ENCODE measurements at regions not wholly inside any gene's neighbourhood (a gene's known extent, or its start where the extent isn't known, plus 50 kb on each side); places are given as distances from the start of the nearest gene placed in this dataset.

GRCh38 chr1:233819042-233819441, 85.4 kb upstream of the SLC35F3 start:
- Histone ChIP-seq H3K4me2 (no peak overlapping the region), H3K4me3 (no peak overlapping the region), H4K20me1 (replicated peaks; ENCODE audit: insufficient read depth) (no peaks in the 10 kb centered on the region), H3K79me2 (replicated peaks; ENCODE audit: insufficient read depth) (no peaks in the 10 kb centered on the region), H3F3A (replicated peaks; ENCODE audit: low read depth) (no peaks in the 10 kb centered on the region), H3K4me1 (ENCODE audit: insufficient read depth) (no peaks in the 10 kb centered on the region), H3K9me2 (ENCODE audit: insufficient read depth) (no peaks in the 10 kb centered on the region), H3K36me3 (ENCODE audit: insufficient read depth) (no peaks in the 10 kb centered on the region), H3K27me3 (ENCODE audit: insufficient read depth) (no peaks in the 10 kb centered on the region), H3K27ac (ENCODE audit: low read depth) (no peak overlapping the region), H2AFZ (no peak overlapping the region)
- peaks cover 4% of the 10 kb centered on the region; the same call in 2 of the 3 replicates for H3K9me3 Mint-ChIP-seq
- no peaks in the 10 kb centered on the region for H3K4me1 Mint-ChIP-seq
- ATAC-seq (no peak), DNase-seq (ENCODE audit: low spot score) (no peak)
- no peak for TF ChIP-seq JUNB (IDR thresholded peaks at IDR 0.05; ENCODE audit: unreplicated experiment)
- TF ChIP-seq CREB1 (CRISPR knock-in tag; IDR thresholded peaks at IDR 0.05; ENCODE audit: low read depth): no peak
- no peak for TF ChIP-seq EZH2phosphoT487 (IDR thresholded peaks at IDR 0.05; ENCODE audit: unreplicated experiment)
- no peak for TF ChIP-seq CTCF (conservative IDR thresholded peaks at IDR 0.05; ENCODE audit: low read depth in 2 of 2)
- TF ChIP-seq ZNF331 (CRISPR knock-in tag; IDR thresholded peaks at IDR 0.05; ENCODE audit: low read depth): no peak
- TF ChIP-seq STAT1 (IDR thresholded peaks at IDR 0.05; ENCODE audit: unreplicated experiment): no peak
- TF ChIP-seq NANOG (IDR thresholded peaks at IDR 0.05; ENCODE audit: borderline replicate concordance): no peak
- TF ChIP-seq POLR2AphosphoS5 (IDR thresholded peaks at IDR 0.05; ENCODE audit: low read depth): no peak
- TF ChIP-seq EZH2 (IDR thresholded peaks at IDR 0.05; ENCODE audit: low read depth, unreplicated experiment): no peak
- TF ChIP-seq REST (IDR thresholded peaks at IDR 0.05; ENCODE audit: unreplicated experiment): no peak
- no peak for TF ChIP-seq ETS1 (IDR thresholded peaks at IDR 0.05)
- no peak for TF ChIP-seq ZNF462 (CRISPR knock-in tag; IDR thresholded peaks at IDR 0.05)
- no peak for TF ChIP-seq ZNF114 (CRISPR knock-in tag; IDR thresholded peaks at IDR 0.05)
- no peaks in the 10 kb centered on the region for H3K27me3 Mint-ChIP-seq (ENCODE audit: insufficient read depth, low read depth, poor library complexity)
- H3K36me3 Mint-ChIP-seq (ENCODE audit: low read depth): no peaks in the 10 kb centered on the region
- H3K27ac Mint-ChIP-seq: no peak overlapping the region
- no peak overlapping the region for H3K4me3 Mint-ChIP-seq

Data from GM23338 (cell line).